ENCODE measurements at regions not wholly inside any gene's neighbourhood (a gene's known extent, or its start where the extent isn't known, plus 50 kb on each side); places are given as distances from the start of the nearest gene placed in this dataset.

DNA sequence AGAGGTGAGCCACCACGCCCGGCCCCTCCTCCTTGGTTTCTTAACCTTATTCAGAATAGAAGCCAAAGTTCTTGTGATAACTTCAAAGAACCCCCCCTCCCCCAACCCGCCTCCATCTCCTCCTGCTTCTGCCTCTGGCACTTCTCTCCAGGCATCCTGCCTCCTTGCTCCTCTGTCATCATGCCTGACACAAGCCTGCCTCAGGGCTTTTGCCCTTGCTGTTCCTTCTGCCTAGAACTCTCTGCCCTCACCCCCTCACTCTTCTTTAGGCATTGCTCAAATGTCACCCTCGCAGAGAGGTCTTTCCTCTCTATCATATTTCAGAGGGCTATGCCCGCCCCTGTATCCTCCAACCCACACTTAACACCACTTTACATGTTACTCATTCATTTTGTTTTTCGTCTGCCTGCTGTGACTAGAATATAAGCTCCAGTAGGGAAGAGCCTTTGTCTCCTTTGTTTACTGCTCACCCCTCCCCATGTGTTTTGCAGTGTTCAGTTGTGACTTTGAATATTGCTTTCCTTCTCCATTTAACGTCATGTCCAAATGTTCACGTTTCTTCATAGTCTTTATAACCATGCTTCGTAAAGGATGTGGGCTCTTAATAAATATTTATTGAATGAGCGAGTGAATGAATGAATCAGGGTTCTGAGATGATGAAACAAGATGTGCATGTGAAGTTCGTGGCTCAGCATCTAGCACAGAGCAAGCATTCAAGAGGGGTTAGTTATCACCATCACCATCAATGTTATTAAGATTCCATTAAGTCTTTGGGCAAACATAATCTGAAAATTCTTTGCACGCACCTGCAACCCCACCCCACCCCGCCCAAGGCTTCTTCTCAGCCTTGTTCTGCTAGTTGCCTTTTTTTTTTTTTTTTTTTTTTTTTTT is 186.2 kb upstream of the WSCD1 start:
- no peaks in the 10 kb centered on the region for H3K79me2 ChIP-seq (ENCODE audit: insufficient read depth, low read length)
- ATAC-seq (ENCODE audit: insufficient read depth, low read depth) (no peak), DNase-seq (no peak)
- H3K4me3 ChIP-seq (ENCODE audit: low read depth in 1 of 2, low read length in 2 of 2), result no peak overlapping the region
- H3K4me1 ChIP-seq (ENCODE audit: insufficient read depth, low read length), result no peaks in the 10 kb centered on the region
- H3K27me3 ChIP-seq (ENCODE audit: insufficient read depth, low read length, poor library complexity), result peaks cover 2% of the 10 kb centered on the region
- H3K36me3 ChIP-seq (ENCODE audit: insufficient read depth, low read length), result no peaks in the 10 kb centered on the region
- no peaks in the 10 kb centered on the region for H3K9me3 ChIP-seq (ENCODE audit: insufficient read depth, low read length, severe bottlenecking)
- no peak overlapping the region for H2AFZ ChIP-seq (ENCODE audit: low read depth, low read length)
- no peak overlapping the region for H3K4me2 ChIP-seq (ENCODE audit: insufficient read depth, low read length)
- no peak overlapping the region for H3K27ac ChIP-seq (ENCODE audit: low read length)
- H3K9ac ChIP-seq (ENCODE audit: low read depth, low read length), result no peak overlapping the region
- TF ChIP-seq, protein P1, sequence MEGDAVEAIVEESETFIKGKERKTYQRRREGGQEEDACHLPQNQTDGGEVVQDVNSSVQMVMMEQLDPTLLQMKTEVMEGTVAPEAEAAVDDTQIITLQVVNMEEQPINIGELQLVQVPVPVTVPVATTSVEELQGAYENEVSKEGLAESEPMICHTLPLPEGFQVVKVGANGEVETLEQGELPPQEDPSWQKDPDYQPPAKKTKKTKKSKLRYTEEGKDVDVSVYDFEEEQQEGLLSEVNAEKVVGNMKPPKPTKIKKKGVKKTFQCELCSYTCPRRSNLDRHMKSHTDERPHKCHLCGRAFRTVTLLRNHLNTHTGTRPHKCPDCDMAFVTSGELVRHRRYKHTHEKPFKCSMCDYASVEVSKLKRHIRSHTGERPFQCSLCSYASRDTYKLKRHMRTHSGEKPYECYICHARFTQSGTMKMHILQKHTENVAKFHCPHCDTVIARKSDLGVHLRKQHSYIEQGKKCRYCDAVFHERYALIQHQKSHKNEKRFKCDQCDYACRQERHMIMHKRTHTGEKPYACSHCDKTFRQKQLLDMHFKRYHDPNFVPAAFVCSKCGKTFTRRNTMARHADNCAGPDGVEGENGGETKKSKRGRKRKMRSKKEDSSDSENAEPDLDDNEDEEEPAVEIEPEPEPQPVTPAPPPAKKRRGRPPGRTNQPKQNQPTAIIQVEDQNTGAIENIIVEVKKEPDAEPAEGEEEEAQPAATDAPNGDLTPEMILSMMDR (IDR thresholded peaks at IDR 0.05; ENCODE audit: borderline replicate concordance, extremely low read depth, low read length, poor library complexity, severe bottlenecking), result no peak
- 0 out of 2 replicates have a peak, but pooled peaks cover 3% of the 10 kb centered on the region for H4K20me1 ChIP-seq (ENCODE audit: insufficient read depth, low read length)

DNA sequence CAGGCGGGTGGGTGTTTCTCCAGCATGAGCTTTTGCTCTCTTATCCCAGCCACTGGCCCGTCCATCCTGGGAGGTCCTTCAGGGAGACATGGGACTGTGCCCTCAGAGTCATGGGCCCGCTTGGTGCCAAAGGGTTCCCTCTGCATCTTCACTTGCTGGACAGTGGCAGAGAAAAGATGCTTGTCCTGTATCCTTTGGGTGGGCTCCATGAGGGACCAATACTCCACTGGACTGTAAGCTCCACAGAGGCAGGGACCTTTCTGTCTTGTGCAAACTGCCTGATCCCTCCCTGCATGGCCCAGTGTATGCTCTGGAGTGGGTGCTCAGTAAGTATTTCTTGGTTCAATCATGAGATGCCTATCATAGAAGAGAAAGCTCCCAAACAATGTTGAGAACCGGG is 184.8 kb upstream of the WSCD1 start:
- Histone ChIP-seq H3K27ac (ENCODE audit: low read length) (no peak overlapping the region), H3K4me2 (ENCODE audit: insufficient read depth, low read length) (no peak overlapping the region), H3K9ac (ENCODE audit: low read depth, low read length) (no peak overlapping the region), H3K4me1 (ENCODE audit: insufficient read depth, low read length) (no peaks in the 10 kb centered on the region), H3K79me2 (ENCODE audit: insufficient read depth, low read length) (no peaks in the 10 kb centered on the region), H3K27me3 (ENCODE audit: insufficient read depth, low read length, poor library complexity) (peaks cover 2% of the 10 kb centered on the region), H2AFZ (ENCODE audit: low read depth, low read length) (no peak overlapping the region), H4K20me1 (ENCODE audit: insufficient read depth, low read length) (0 out of 2 replicates have a peak, but pooled peaks cover 3% of the 10 kb centered on the region), H3K9me3 (ENCODE audit: insufficient read depth, low read length, severe bottlenecking) (peaks cover 3% of the 10 kb centered on the region), H3K4me3 (ENCODE audit: low read depth in 1 of 2, low read length in 2 of 2) (no peak overlapping the region), H3K36me3 (ENCODE audit: insufficient read depth, low read length) (no peaks in the 10 kb centered on the region)
- TF ChIP-seq, protein P1 (IDR thresholded peaks at IDR 0.05; ENCODE audit: borderline replicate concordance, extremely low read depth, low read length, poor library complexity, severe bottlenecking), result no peak
- TF ChIP-seq EZH2 (IDR thresholded peaks at IDR 0.05; ENCODE audit: borderline replicate concordance, low read depth, low read length, severe bottlenecking), result no peak
- no peak for ATAC-seq (ENCODE audit: insufficient read depth, low read depth)
- no peak for DNase-seq

DNA sequence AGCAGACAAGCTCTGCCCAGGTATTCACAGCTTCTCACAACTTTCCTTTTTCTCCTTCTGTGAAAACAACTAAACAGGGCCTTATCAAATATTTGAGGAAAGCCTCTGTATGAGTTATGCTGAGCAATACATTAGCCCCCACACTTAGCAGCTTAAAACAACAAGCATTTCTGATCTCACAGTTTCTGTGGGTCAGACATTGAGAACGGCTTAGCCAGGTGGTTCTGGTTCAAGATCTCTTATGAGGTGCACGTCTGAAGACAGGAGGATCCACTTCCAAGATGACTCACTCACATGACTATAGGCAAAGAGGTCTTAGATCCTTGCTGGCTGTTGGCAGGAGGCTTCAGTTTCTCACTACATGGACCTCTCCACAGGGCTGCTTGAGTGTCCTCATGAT is 181.4 kb upstream of the WSCD1 start:
- no peaks in the 10 kb centered on the region for H3K36me3 ChIP-seq (ENCODE audit: insufficient read depth, low read length)
- no peaks in the 10 kb centered on the region for H3K79me2 ChIP-seq (ENCODE audit: insufficient read depth, low read length)
- peaks cover 14% of the 10 kb centered on the region for H3K27me3 ChIP-seq (ENCODE audit: insufficient read depth, low read length, poor library complexity)
- TF ChIP-seq EZH2 (IDR thresholded peaks at IDR 0.05; ENCODE audit: borderline replicate concordance, low read depth, low read length, severe bottlenecking), result no peak
- TF ChIP-seq, protein P1 (IDR thresholded peaks at IDR 0.05; ENCODE audit: borderline replicate concordance, extremely low read depth, low read length, poor library complexity, severe bottlenecking), result no peak
- ATAC-seq (ENCODE audit: insufficient read depth, low read depth) (no peak), DNase-seq (no peak)
- H3K9ac ChIP-seq (ENCODE audit: low read depth, low read length), result no peak overlapping the region
- peaks cover 3% of the 10 kb centered on the region for H3K9me3 ChIP-seq (ENCODE audit: insufficient read depth, low read length, severe bottlenecking)
- no peak overlapping the region for H3K27ac ChIP-seq (ENCODE audit: low read length)
- no peak overlapping the region for H2AFZ ChIP-seq (ENCODE audit: low read depth, low read length)
- no peaks in the 10 kb centered on the region for H3K4me1 ChIP-seq (ENCODE audit: insufficient read depth, low read length)
- H3K4me2 ChIP-seq (ENCODE audit: insufficient read depth, low read length), result no peak overlapping the region
- no peak overlapping the region for H3K4me3 ChIP-seq (ENCODE audit: low read depth in 1 of 2, low read length in 2 of 2)
- no peaks in the 10 kb centered on the region for H4K20me1 ChIP-seq (ENCODE audit: insufficient read depth, low read length)
